ENCODE measurements at regions not wholly inside any gene's neighbourhood (a gene's known extent, or its start where the extent isn't known, plus 50 kb on each side); places are given as distances from the start of the nearest gene placed in this dataset.

DNA sequence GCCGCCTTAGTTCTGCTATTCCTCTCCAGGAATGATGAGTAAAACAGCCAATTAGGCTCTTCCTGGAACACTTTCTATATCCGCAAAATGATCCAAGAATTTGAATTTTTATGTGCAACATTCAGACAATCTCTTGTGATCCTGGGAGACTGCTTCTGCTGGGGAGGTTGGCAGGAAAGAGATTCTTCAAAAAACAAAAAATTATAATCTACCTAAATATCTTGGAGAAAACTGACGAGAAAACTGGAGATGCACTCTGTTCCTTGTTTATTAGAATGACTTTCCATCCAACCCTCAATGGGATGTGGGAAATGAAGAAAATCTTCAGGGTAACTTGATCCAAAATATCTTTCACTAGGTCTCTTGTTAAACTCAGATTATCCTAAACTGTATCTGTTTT lies 346.3 kb upstream of the UBE2E2 start:
- TF ChIP-seq, protein P1, sequence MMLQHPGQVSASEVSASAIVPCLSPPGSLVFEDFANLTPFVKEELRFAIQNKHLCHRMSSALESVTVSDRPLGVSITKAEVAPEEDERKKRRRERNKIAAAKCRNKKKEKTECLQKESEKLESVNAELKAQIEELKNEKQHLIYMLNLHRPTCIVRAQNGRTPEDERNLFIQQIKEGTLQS (IDR thresholded peaks at IDR 0.05), result no peak
- TF ChIP-seq ZNF274 (IDR thresholded peaks at IDR 0.05; ENCODE audit: low read depth, low read length) (no peak), EZH2phosphoT487 (IDR thresholded peaks at IDR 0.05; ENCODE audit: borderline replicate concordance) (no peak), POLR2AphosphoS5 (IDR thresholded peaks at IDR 0.05; ENCODE audit: low read depth, low read length) (no peak), SP1 (IDR thresholded peaks at IDR 0.05; ENCODE audit: low read depth) (no peak)
